OCI-LY3 (cell line): ENCODE measurements at regions not wholly inside any gene's neighbourhood (a gene's known extent, or its start where the extent isn't known, plus 50 kb on each side); places are given as distances from the start of the nearest gene placed in this dataset.

Experiments used
- H2AFZ ChIP-seq: fragments of 200-600, 300-600 bp; shearing (Covaris generic); 2 replicates; pipeline ENCODE4 v1.6.0; 2014; ENCODE audit warnings: antibody characterized with exemption, low read depth, low read length
- H3K27ac ChIP-seq: fragments of 200-600, 300-600 bp; sonication (generic); 2 replicates; pipeline ENCODE4 v1.5.1; 2014; ENCODE audit warnings: mild to moderate bottlenecking, low read length, moderate library complexity, mixed read lengths
- H3K27me3 ChIP-seq: fragments of 200-600, 300-600 bp; sonication (generic); 2 replicates; pipeline ENCODE4 v1.6.1; 2014; ENCODE audit warnings: low read depth, low read length, mixed read lengths
- H3K36me3 ChIP-seq: fragments of 200-600, 300-600 bp; sonication (generic); replicated peaks from 2 replicates; pipeline ENCODE3; 2014; ENCODE audit warnings: low read depth, low read length, mixed read lengths
- H3K4me1 ChIP-seq: fragments of 300-600, 200-600 bp; sonication (generic); 2 replicates; pipeline ENCODE4 v1.6.1; 2014; ENCODE audit warnings: low read length, mixed read lengths
- H3K4me2 ChIP-seq: fragments of 200-600, 300-600 bp; sonication (generic); 2 replicates; pipeline ENCODE4 v1.6.1; 2014; ENCODE audit warnings: low read length, mixed read lengths
- H3K4me3 ChIP-seq: fragments of 300-600, 200-600 bp; sonication (generic); 2 replicates; pipeline ENCODE4 v1.5.1; 2014; ENCODE audit warnings: antibody characterized with exemption, mild to moderate bottlenecking, low read length, moderate library complexity
- H3K79me2 ChIP-seq: fragments of 300-600, 200-600 bp; shearing (Covaris generic); 2 replicates; pipeline ENCODE4 v1.6.1; 2014; ENCODE audit warnings: mild to moderate bottlenecking, low read length, mixed read lengths
- H3K9ac ChIP-seq: fragments of 300-600, 200-600 bp; shearing (Covaris generic); 2 replicates; pipeline ENCODE4 v1.6.0; 2014; ENCODE audit warnings: mild to moderate bottlenecking, low read length, moderate library complexity
- H3K9me3 ChIP-seq: fragments of 200-600, 300-600 bp; shearing (Covaris generic); 2 replicates; pipeline ENCODE4 v1.6.1; 2014; ENCODE audit warnings: low read length, mixed read lengths; ENCODE audit not compliant: insufficient read depth
- H4K20me1 ChIP-seq: fragments of 200-600, 300-600 bp; sonication (generic); 2 replicates; pipeline ENCODE4 v1.6.1; 2016; ENCODE audit warnings: low read length, mixed read lengths; ENCODE audit not compliant: insufficient read depth
- CTCF ChIP-seq: fragments of 200-600, 300-600 bp; sonication (generic); IDR thresholded peaks from 2 replicates; pipeline ENCODE4 v1.5.1; 2014; ENCODE audit warnings: antibody characterized with exemption, low read length, low read depth
- EZH2phosphoT487 ChIP-seq: fragments of 200-600 bp; shearing (Covaris generic); IDR thresholded peaks from 2 replicates; pipeline ENCODE4 v1.6.1; 2018; ENCODE audit warnings: antibody characterized with exemption, mixed run types, low read depth

- Histone ChIP-seq H3K9me3 (no peaks in the 10 kb centered on the region; the same call in 1 of the 2 replicates), H4K20me1 (no peaks in the 10 kb centered on the region), H3K9ac (no peak overlapping the region), H3K4me2 (no peak overlapping the region), H2AFZ (no peak overlapping the region), H3K4me1 (no peaks in the 10 kb centered on the region), H3K36me3 (no peaks in the 10 kb centered on the region), H3K79me2 (no peaks in the 10 kb centered on the region), H3K27me3 (no peaks in the 10 kb centered on the region), H3K4me3 (no peak overlapping the region), H3K27ac (no peak overlapping the region)
- no peak for TF ChIP-seq CTCF
- no peak for TF ChIP-seq EZH2phosphoT487
These were observed 358.3 kb downstream of the ZNF516 start for GRCh38 chr18:76136701-76137100.

GRCh38 chr18:76134628-76135027 is 360.4 kb downstream of the ZNF516 start:
- H3K4me2 ChIP-seq = no peak overlapping the region
- no peak overlapping the region for H3K4me3 ChIP-seq
- no peaks in the 10 kb centered on the region for H3K27me3 ChIP-seq
- TF ChIP-seq CTCF (no peak), EZH2phosphoT487 (no peak)
- H3K4me1 ChIP-seq = no peaks in the 10 kb centered on the region
- no peaks in the 10 kb centered on the region for H3K36me3 ChIP-seq
- no peaks in the 10 kb centered on the region for H3K9me3 ChIP-seq
- no peak overlapping the region for H3K27ac ChIP-seq
- H3K79me2 ChIP-seq = no peaks in the 10 kb centered on the region
- H2AFZ ChIP-seq = no peak overlapping the region
- no peaks in the 10 kb centered on the region for H4K20me1 ChIP-seq
- no peak overlapping the region for H3K9ac ChIP-seq

- H3K4me1 ChIP-seq = no peaks in the 10 kb centered on the region
- H2AFZ ChIP-seq = no peak overlapping the region
- H3K36me3 ChIP-seq = no peaks in the 10 kb centered on the region
- no peaks in the 10 kb centered on the region for H3K9me3 ChIP-seq
- H3K79me2 ChIP-seq = no peaks in the 10 kb centered on the region
- no peak overlapping the region for H3K9ac ChIP-seq
- no peak overlapping the region for H3K27ac ChIP-seq
- no peaks in the 10 kb centered on the region for H3K27me3 ChIP-seq
- TF ChIP-seq CTCF (no peak), EZH2phosphoT487 (no peak)
- H3K4me3 ChIP-seq = no peak overlapping the region
- no peak overlapping the region for H3K4me2 ChIP-seq
- no peaks in the 10 kb centered on the region for H4K20me1 ChIP-seq
These were observed 361.2 kb downstream of the ZNF516 start for GRCh38 chr18:76133873-76134272.

GRCh38 chr18:76131738-76132137 is 363.3 kb downstream of the ZNF516 start:
- Histone ChIP-seq H3K9me3 (no peaks in the 10 kb centered on the region), H3K4me2 (no peak overlapping the region), H3K4me3 (no peak overlapping the region), H3K79me2 (no peaks in the 10 kb centered on the region), H4K20me1 (no peaks in the 10 kb centered on the region), H3K9ac (no peak overlapping the region), H3K27ac (no peak overlapping the region), H2AFZ (no peak overlapping the region), H3K27me3 (no peaks in the 10 kb centered on the region), H3K36me3 (no peaks in the 10 kb centered on the region), H3K4me1 (no peaks in the 10 kb centered on the region)
- TF ChIP-seq EZH2phosphoT487 (no peak), CTCF (no peak)
